GM12891 (cell line): ENCODE measurements at regions not wholly inside any gene's neighbourhood (a gene's known extent, or its start where the extent isn't known, plus 50 kb on each side); places are given as distances from the start of the nearest gene placed in this dataset.

Experiments
- PAX5 ChIP-seq: IDR thresholded peaks from 2 replicates; pipeline ENCODE4 v1.6.1; 2011; ENCODE audit warnings: low read length, moderate library complexity, mild to moderate bottlenecking; ENCODE audit not compliant: insufficient read depth, severe bottlenecking
- POLR2A ChIP-seq: IDR thresholded peaks from 2 replicates; pipeline ENCODE4 v1.6.1; 2011; ENCODE audit warnings: low read depth, low read length, control low read depth
- POLR2AphosphoS5 ChIP-seq: IDR thresholded peaks from 2 replicates; pipeline ENCODE4 v1.6.1; 2011; ENCODE audit warnings: low read depth, low read length, control low read depth
- POU2F2 ChIP-seq: IDR thresholded peaks from 2 replicates; pipeline ENCODE4 v1.6.1; 2011; ENCODE audit warnings: low read depth, mild to moderate bottlenecking, control low read depth, low read length, moderate library complexity
- SPI1 ChIP-seq: IDR thresholded peaks from 2 replicates; pipeline ENCODE4 v1.6.1; 2011; ENCODE audit warnings: low read depth, low read length, control low read depth
- TAF1 ChIP-seq: IDR thresholded peaks from 2 replicates; pipeline ENCODE4 v1.6.1; 2011; ENCODE audit warnings: low read depth, low read length, control low read depth

DNA sequence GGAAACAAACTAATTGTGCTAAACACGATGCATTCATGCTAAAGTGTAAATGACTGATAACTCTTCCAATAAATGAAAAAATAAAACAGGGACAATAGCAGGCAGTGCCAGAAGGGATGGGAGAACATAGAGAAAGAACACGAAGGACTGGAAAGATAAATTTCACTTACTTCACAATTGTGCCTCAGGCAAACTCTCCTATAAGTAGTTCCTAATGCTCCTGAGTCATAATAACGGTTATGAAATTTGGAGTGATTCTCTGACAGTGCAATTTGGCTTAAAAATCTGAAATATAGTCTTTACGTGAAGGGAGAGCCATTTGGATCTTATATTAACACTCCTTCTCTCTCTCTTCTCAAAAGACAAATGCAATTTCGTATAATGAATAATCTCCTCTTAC lies 2218.5 kb downstream of the MAT2B start:
- TF ChIP-seq POLR2AphosphoS5 (no peak), POLR2A (no peak), TAF1 (no peak), SPI1 (no peak), POU2F2 (no peak), PAX5 (no peak)
